ENCODE measurements at regions not wholly inside any gene's neighbourhood (a gene's known extent, or its start where the extent isn't known, plus 50 kb on each side); places are given as distances from the start of the nearest gene placed in this dataset.
"Not testable (repeated sequence)": the region's sequence is repeated elsewhere in the genome, so short reads cannot be mapped to it uniquely, and the experiment has no call there.

DNA sequence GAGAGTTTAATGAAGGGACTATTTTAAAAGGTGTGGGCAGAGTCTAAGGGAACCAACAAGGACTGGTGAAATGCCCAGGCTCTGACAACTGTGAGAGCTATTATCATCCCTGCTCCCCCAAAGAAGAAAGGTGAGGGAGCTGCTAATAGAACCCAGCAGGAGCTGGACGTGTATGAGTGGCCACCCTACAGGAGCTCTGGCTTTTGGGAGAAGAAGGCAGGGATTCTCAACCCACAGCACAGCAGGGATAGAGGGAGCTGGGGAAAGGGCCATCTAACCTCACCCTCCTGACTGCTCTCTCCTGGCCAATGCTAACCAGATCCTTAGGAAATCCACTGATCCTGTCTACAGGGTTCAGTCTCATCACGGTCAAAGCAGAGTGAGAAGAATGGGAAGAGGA lies 57.1 kb downstream of the GRIN2B start:
- DNase-seq, result no peak

DNA sequence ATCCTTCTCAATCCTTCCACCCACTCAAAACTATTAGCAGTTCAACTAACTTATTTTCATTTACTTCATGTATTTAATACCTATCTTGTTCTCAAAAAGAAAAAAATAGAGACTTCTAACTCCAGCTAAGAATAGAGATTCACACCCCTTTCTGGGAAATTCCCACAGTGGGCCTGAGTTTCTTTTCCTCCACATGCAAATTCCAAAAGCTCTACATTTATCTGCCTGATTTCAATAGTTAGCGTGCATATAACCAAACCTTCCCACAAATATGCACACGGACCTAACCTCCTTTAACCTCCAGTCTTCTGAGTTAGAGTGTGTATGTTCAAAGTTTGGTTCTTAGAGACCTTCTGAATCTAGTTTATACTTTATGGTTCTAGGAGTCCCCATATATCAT lies 62.5 kb downstream of the GRIN2B start:
- no peak for DNase-seq

DNA sequence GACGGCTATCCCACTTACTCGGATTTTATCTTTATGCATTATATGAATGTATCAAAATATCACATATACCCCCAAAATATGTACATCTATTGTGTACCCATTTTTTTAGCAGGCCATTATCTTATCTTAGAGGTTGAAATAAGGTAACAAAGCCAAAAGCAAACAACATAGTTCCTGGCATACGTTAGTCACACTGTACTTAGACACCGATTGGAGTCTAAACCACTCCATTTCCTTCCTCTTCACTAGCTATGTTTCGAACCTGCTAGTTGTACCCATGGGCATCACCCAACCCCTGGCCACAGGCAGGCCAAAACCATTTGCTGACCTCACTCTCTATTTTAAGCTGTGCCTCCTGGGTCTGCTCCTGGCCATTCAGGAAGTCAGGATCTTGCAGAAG lies 66.3 kb downstream of the GRIN2B start:
- DNase-seq, result no peak

DNA sequence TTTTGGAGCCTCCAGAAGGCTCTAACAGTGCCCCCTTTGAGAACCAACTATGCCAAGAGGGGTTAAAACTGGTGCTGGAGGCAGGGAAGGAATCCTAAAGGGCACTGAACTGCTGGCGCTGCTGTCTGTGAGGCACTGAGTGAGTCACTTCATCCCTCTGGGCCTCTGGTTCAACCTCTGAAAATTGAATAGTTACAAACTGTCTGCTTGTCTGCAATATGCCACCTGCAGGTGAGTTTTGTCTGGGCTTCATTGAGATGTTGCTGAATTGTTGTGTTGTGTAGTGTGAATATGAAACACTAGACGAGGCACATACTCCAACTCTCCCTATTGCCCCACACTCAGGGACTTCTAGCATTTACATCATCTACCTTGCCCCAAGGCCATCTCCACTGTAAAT lies 68.0 kb downstream of the GRIN2B start:
- DNase-seq, result no peak

DNA sequence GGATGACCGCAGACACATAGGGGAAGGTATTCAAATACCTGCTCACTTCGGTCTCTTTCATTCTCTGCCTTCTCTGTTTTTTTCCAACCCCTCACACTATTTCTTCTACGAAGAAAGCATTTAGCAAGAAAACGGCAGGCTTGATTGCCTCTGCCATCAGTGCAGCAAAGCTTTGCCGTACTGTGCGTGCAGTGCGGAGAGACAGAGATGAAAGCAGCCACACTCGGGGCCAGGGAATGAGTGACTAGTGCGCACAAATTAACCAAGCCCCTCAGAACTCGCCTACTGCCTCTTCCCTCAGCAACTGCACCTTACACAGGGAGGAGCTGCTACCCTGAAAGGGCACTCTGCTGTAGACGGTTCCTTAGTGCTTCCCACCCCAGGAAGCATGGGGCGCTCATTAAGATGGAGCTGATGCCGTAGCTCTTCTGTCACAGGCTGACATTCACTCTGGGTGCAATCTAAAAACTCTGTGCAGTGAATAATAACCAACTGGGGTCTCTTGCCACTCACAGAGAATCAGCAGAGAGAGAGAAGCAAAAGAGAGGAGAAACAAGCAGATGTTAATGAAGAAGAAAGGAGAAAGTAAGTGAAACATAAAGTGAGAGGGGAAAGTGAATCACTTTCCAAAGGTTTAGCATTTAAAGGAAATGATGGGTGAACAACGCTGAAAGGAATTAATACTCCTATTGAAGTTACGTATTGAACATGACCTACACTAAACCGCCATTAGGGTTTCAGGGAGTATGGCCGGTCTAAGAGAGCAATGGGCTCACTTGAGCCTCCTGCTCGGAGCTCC lies 69.4 kb downstream of the GRIN2B start:
- DNase-seq, result no peak

DNA sequence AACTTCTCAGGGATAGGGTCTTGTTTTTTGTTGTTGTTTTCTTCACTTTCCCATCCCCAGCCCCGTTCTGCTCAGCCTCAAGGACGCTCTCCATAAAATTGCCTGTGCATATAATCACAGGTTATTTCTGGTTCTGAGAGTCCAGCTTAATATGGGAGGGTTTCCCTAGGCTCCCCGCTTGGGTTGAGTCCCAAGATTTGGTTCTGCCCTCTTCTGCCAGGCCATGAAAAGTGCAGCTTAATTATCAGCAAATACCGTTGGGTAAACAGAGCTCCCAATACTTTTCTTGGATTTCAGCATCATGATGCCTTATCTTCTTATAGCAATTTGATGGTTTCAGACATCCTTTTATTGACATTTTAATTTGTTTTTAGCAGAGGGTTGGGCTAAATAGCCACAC lies 75.6 kb downstream of the GRIN2B start:
- no peak for DNase-seq

DNA sequence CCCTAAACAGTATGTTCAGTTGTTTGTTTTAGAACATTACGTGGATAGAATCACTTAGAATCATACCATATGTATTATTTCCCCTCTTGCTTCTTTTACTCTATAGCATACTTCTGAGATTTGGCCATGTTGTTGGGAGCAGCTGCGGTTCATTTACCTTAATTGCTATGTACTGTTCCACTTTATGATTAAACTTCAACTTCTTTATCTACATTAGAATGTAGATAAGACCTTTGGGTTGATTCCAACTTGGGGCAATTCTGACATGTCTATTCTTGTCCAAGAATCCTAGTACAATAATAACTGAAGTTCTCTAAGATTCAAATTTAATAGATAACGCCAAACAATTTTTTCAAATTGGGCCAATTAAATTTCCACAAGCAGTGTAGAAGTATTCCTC lies 80.7 kb downstream of the GRIN2B start:
- no peak for DNase-seq

DNA sequence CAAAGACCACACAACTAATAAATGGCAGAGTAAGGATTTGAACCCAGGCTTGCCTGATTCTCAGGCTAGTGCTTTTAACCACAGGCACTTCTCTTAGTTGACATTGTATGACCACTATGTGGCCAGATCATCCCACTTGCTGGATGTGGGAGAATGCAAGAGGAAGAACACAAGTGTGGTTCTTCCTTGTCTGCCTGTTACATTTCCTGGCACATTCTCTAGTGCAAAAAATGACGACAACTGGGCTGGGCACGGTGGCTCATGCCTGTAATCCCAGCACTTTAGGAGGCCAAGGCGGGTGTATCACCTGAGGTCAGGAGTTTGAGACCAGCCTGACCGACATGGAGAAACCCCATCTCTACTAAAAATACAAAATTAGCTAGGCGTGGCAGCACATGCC lies 83.0 kb downstream of the GRIN2B start:
- DNase-seq, result not testable (repeated sequence)

DNA sequence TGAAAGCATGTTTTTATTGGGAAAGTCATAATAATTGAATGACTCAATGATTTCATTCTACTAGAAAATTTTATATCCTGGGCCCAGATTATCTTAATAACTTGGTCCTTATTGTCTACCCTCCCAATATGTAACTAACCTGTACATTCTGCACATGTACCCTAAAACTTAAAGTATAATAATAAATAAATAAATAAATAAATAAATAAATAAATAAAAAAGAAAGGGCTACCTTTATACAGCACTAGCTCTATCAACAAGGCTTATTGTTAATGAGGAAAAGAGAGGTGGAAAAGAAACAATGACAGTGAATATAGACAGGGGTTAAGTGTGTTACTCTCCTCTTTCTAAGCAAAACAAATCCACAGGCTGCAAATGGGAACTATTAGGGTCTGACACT lies 83.6 kb downstream of the GRIN2B start:
- no peak for DNase-seq

DNA sequence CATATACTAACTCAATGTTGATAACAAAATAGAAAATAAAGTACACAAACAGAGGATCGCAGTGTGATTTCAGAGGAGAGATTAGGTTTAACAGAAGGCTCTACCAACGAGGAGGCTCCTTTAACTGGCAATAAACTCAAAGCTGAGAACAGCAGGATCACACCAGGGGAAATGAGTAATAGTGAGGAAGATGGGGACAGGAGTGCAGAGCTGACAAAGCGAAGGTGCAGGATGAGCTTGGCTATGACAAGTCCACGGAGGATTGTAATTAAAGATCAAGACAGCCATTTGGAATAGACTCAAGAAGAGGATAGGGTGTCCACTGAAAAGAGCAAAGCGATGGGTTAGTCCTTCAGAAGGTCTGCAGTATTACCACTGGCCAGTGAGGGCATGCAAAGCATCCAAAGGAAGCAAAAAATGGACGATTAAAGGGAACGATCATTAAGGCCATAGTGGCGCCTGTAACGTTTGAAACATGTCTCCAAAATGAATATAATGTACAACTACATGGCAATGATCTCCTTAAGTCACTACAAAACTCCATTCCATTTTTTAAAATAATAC lies 85.3 kb downstream of the GRIN2B start:
- no peak for DNase-seq

DNA sequence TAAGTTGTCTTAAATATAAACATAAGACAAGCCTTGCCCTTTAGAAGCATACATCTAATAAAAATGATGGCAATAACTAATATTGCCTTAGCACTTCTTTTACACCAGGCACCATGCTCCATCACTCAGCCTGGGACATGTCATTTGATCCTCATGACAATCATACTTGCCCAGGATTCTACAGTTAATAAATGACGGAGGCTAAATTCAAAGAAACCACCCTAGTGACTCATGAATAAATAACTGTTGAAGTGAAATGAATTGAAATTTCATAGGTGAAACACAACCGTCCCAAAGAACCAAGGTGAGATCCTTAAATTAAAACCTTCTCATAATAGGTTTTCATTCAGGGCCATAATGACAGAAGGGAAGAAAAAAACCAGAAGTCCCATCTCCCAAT lies 89.5 kb downstream of the GRIN2B start:
- no peak for DNase-seq

DNA sequence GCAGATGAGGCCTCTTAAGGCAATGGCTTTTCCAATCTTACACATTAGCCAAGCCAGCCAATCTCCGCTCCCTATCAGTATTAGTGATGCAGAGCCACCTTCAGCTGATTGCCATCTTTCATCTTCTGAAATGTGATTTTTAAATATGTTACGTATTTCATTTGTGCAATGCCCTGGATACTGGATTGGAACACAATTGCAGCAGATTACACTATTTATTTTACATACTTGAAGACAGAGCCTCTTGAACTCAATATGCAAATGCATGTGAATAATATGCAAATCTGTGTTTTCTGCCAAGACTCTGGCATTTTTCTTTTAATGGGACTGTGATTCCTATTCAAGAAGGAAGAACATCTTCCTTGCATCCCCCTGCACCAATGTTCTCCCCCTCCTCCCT lies 90.5 kb downstream of the GRIN2B start:
- no peak for DNase-seq

DNA sequence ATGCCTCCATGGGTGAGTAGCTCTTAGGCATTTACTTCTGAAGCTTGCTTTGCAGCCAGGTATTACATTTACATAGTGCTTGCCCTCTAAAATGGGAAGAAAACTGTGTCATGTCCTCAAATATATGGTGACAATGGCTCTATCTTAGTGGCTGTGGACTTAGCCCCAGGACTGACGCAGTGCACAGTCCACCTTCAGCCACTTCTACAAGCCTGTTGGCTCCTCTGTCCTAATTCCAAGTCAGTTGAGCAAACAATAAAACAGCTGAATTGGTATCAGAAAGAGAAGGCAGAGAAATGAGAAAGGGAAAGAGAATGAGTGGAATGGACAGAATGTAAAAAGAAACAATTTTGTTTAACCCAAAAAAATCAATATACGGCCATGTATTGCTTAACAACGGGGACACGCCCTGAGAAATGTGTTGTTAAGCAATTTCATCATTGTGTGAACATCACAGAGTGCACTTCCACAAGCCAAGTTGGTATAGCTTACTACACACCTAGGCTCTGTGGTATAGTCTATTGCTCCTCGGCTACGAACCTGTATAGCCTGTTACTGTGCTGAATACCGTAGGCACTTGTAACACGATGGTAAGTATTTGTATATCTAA lies 93.5 kb downstream of the GRIN2B start:
- no peak for DNase-seq

DNA sequence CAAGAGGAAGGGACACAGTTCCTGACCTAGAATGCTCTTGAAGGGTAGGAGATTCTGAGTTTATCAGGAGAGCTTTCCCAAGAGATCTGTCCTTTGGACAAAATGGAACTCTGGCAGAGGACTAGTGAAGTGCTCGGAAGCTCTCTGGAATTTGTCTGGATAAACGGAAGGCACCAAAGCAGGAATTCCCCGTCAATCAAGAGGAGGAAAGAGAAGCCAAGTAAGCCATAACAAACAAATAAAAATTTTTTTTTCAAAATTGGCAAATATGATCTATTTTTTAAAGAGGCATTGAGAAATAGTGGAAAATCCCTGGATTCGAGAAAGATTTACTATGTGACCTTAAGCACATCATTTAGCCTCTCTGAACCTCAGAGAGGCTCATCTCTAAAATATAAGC lies 99.2 kb downstream of the GRIN2B start:
- DNase-seq, result no peak

DNA sequence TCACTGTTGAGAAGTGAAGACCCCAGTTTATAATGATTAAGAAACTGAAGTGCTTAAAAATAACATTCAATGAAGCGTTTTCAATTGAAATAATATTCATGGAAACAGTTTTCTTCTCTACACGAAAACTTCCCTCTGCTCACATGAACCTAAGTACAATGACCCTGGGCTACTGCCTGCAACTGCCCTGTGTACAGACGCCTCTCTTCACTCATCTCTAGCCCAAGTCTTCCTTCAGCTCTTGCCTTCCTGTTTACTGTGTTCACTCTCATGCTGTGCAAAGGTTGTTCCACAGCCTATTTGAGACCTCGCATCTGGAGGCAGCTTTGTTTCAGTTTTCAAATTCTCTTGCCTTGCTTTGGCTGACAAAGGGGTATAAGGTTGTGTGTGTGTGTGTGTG lies 100.8 kb downstream of the GRIN2B start:
- DNase-seq, result no peak

DNA sequence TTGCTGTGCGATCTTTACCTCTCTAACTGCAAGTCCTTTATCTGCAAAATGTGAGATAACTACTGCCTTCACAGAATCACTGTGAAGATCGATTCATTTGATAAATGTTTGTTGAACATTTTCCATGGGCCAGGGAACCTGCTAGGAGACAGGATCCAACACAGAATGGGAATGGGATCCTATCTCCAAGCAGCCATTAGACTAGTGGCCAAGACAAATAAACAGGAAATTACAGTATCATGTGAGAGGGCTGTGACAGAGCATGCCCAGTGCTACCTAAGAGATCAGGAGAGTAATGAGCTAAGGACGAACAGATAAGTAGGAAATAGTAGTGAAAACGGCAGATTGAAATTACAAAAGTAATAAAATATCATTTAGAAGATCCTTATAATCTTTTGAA lies 105.7 kb downstream of the GRIN2B start:
- no peak for DNase-seq

DNA sequence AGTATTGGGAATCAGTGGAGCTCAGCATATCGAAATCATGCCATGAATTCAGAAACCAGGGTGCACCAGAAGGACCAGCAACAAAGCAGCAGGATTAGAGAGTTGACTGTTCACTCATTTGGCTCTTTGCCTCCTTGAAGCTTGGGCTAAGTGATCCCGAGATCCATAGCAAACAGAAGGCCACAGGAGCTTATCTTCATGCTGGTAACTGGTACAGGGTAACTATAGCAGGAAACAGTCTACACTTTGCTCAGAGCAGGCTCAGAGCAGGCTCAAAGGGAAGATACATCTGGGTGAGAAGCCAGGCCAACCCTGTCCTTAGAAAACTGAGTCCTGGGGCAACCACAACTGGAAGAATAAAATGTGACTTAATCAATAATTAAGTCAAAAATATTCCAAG lies 111.1 kb downstream of the GRIN2B start:
- DNase-seq, result no peak

DNA sequence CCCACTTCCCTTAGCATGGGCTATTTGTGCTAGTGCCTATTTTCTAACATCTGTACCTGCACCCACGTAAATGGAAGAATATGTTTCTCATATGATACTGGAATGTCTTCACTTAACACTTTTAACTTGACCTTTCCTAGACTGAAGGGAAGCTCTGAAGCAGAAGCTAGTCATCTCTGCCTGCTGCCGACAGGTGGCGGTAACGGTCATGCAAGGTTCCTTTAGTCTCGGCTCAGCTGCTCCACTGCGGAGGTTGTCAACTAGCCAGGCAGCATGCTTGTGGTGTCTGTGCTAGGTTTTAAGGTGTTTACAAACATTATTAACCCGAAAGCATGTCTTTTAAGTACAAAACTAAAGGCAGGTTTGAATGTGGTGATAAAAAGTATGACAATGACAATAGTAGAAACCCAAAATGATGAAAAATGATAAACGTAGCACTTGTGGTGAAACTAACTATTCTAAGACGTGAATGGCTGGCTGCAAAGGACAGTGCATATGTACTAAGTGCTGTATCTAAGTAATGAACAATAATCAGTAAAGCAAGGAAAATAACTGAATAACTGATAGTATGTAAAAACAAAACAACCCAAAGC lies 117.2 kb downstream of the GRIN2B start:
- DNase-seq, result peak; percentile 73

DNA sequence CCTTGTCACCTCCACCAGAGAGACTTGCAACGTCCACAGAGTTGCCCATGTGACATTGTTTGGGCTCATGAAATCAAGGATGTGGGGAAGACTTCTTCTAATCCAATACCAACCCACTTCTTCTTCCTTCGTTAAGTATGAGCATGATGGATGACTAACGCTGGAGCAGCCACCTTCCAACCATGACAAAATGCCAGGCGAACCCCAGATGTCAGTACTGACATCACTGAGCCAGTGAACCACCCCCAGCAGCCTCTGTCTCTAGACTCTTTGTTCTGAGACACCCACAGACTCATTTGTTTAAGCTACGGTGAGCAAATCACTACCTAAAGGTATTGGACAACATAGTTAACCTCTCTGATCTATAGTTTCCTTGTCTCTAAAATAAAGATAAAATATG lies 123.7 kb downstream of the GRIN2B start:
- no peak for DNase-seq

DNA sequence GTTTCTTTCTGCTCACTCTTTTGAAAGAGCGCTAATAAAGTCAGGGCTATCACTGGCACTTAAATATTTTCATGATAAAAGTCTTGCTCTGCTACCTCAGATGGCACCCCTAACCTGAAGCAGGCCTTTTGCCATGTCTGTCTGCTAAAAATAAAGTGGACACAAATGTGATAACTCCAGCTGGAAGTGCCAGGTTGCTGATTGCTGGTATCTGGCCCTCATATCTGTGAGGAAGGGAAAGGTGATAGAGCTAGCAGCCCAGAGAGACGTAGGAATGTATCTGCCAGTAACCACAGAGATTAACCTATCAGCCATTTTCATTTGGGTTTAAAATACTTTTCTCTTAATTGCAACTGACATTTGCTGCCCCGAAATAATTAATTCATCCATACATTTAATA lies 127.9 kb downstream of the GRIN2B start:
- DNase-seq, result no peak

DNA sequence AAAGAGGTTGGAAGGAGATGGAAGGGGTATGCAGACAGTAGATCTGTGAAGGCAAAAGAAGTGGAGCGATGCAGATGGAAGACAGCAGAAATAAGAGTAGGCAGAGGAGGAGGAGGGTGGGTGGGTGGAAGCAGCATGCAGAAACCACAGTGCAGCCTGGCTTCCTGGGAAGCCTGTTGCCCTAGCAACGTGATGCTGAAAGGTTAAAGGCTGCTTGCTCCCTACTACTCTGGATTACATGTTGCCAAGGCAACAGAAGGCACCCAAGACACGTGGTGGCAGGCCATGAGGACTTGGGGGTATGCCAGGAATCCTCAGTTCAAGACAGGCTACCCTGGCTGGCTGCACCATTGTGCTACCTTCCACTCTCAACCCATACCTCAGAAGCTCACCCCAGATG lies 129.6 kb downstream of the GRIN2B start:
- DNase-seq, result no peak

DNA sequence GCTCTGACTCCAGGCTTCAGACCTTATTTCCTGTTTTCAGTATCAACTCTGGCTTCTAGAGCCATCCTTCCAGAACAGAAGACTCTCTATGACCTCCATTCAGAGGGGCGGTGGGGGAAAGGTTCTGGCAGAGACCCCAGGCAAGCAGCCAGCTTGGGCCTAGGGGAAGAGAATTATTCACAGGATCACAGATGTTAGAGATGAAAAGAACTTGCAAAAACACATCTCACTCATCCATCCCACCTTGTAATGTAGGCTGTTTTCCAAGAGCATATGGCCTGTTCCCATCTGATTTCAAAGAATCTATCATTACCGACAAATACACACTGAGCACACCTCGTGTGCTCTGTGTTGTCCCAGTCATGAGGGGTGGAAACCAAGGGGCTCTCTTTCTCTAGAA lies 131.9 kb downstream of the GRIN2B start:
- no peak for DNase-seq

DNA sequence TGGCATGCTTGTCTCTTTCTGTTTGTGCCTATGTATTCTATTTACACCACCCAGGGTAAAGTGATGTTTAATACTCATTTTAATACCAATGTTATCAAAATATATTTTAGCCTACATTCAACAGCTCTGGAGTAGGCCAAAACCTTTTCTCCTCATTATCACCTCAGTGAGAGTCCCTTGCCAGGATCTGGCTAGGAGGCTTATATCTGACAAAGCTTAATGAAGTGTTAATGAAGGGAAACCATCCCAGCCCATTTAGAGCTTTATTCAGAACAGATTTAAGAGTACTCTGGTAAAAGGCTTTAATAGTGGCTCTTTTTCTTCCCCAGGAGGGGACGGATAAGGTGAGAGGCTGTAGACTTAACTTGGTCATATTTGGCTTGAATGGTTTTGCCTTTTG lies 137.6 kb downstream of the GRIN2B start:
- no peak for DNase-seq

DNA sequence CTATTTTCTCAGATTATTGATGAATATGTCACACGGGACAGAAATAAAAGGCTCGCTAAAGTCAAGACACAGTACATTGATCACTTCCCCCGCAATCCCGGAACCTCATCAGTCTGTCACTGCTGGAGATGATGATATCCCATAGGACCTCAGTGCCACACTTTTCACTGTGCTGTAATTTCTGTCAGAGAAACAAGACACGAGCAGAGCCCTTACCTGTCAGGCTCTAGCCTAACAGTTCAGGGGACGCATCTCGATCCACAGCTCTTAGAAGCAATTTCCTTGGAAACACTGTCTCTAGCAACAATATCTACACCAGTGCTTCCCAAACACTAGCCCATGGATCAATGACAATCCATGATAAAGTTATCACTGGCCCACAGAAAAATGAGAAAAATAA lies 140.0 kb downstream of the GRIN2B start:
- no peak for DNase-seq

Data from OCI-M1 (cell line).